IMR-90 (cell line): ENCODE measurements at regions not wholly inside any gene's neighbourhood (a gene's known extent, or its start where the extent isn't known, plus 50 kb on each side); places are given as distances from the start of the nearest gene placed in this dataset.

Experiments used
- ATAC-seq: fragments of 200-7000 bp; cut with Tn5 transposase; 2 replicates; pipeline ENCODE4 v1.9.1; 2020; ENCODE audit warnings: low read depth, mild to moderate bottlenecking, moderate library complexity
- BruUV-seq: library from RNA; stranded (reverse); fragments of 400-500 nt; replicated peaks from 2 replicates; lab custom pipeline; 2021; lab: Mats Ljungman, UMichigan
- CTCF ChIA-PET: fragments of 300-600 bp; formaldehyde crosslinking; extraction: SDS; loops from one replicate; lab custom pipeline; 2021; ENCODE audit warnings: antibody characterized with exemption; lab: Yijun Ruan, JAX
- POLR2A ChIA-PET: fragments of 300-600 bp; sonication (Branson Sonifier 250); formaldehyde crosslinking; loops from one replicate; lab custom pipeline; 2022; ENCODE audit warnings: antibody characterized with exemption; ENCODE audit not compliant: unreplicated experiment; lab: Charles Lee
- DNase-seq: peaks from one replicate; pipeline ENCODE4 v3.0.0; 2013
- H2AFZ ChIP-seq: replicated peaks from 2 replicates; pipeline ENCODE3; 2013; ENCODE audit warnings: low read length, mild to moderate bottlenecking; ENCODE audit not compliant: poor library complexity
- H2AK5ac ChIP-seq: 2 replicates; pipeline ENCODE4 v1.6.1; 2013; ENCODE audit warnings: low read depth, low read length, inconsistent platforms
- H2AK9ac ChIP-seq: replicated peaks from 2 replicates; pipeline ENCODE3; 2013; ENCODE audit warnings: mild to moderate bottlenecking, low read depth, low read length, moderate library complexity; ENCODE audit not compliant: poor library complexity
- H2BK120ac ChIP-seq: 2 replicates; pipeline ENCODE4 v1.6.1; 2013; ENCODE audit warnings: low read depth, low read length, inconsistent platforms
- H2BK15ac ChIP-seq: 3 replicates; pipeline ENCODE4 v1.6.1; 2013; ENCODE audit warnings: low read depth, low read length, inconsistent platforms
- H2BK20ac ChIP-seq: 2 replicates; pipeline ENCODE4 v1.6.1; 2013; ENCODE audit warnings: low read depth, mild to moderate bottlenecking, inconsistent platforms, low read length, moderate library complexity
- H2BK5ac ChIP-seq: 2 replicates; pipeline ENCODE4 v1.6.1; 2013; ENCODE audit warnings: mild to moderate bottlenecking, low read depth, low read length, inconsistent platforms; ENCODE audit not compliant: poor library complexity, severe bottlenecking
- H3K14ac ChIP-seq: replicated peaks from 2 replicates; pipeline ENCODE4 v1.6.1; 2013; ENCODE audit warnings: low read depth, low read length, inconsistent platforms
- H3K18ac ChIP-seq: 2 replicates; pipeline ENCODE4 v1.6.1; 2013; ENCODE audit warnings: low read depth, low read length, control low read depth
- H3K23ac ChIP-seq: 2 replicates; pipeline ENCODE4 v1.6.1; 2013; ENCODE audit warnings: low read depth, low read length, inconsistent platforms
- H3K27ac ChIP-seq: 2 replicates; pipeline ENCODE4 v1.5.1; 2013; ENCODE audit warnings: mild to moderate bottlenecking, control low read depth, low read length; ENCODE audit not compliant: insufficient read depth
- H3K27me3 ChIP-seq: 2 replicates; pipeline ENCODE4 v1.6.1; 2013; ENCODE audit warnings: low read length; ENCODE audit not compliant: control insufficient read depth, insufficient read depth
- H3K36me3 ChIP-seq: 2 replicates; pipeline ENCODE4 v1.6.1; 2013; ENCODE audit warnings: low read length, mixed read lengths; ENCODE audit not compliant: control insufficient read depth, insufficient read depth
- H3K4ac ChIP-seq: 2 replicates; pipeline ENCODE4 v1.6.1; 2013; ENCODE audit warnings: low read depth, low read length, inconsistent platforms
- H3K4me1 ChIP-seq: 2 replicates; pipeline ENCODE4 v1.6.1; 2013; ENCODE audit warnings: low read length, mixed read lengths; ENCODE audit not compliant: control insufficient read depth, insufficient read depth
- H3K4me2 ChIP-seq: 2 replicates; pipeline ENCODE4 v1.6.1; 2013; ENCODE audit warnings: low read depth, mild to moderate bottlenecking, control low read depth, low read length, moderate library complexity
- H3K4me3 ChIP-seq: 2 replicates; pipeline ENCODE4 v1.5.1; 2013; ENCODE audit warnings: low read depth, mild to moderate bottlenecking, control low read depth, low read length, moderate library complexity; ENCODE audit not compliant: insufficient read depth
- H3K56ac ChIP-seq: 2 replicates; pipeline ENCODE4 v1.6.1; 2013; ENCODE audit warnings: low read length, inconsistent platforms; ENCODE audit not compliant: insufficient read depth; ENCODE audit errors: extremely low read depth
- H3K79me1 ChIP-seq, 2 experiments: 2 replicates each; pipeline ENCODE4 v1.6.1; 2013; ENCODE audit warnings: low read length in 2 of 2, inconsistent platforms in 1 of 2, low read depth in 1 of 2
- H3K9ac ChIP-seq: 2 replicates; pipeline ENCODE4 v1.6.1; 2013; ENCODE audit warnings: low read depth, low read length, control low read depth
- H3K9me1 ChIP-seq: 2 replicates; pipeline ENCODE4 v1.6.1; 2013; ENCODE audit warnings: low read length, inconsistent platforms; ENCODE audit not compliant: insufficient read depth
- H3K9me3 ChIP-seq: 2 replicates; pipeline ENCODE4 v1.6.1; 2013; ENCODE audit warnings: low read length; ENCODE audit not compliant: control insufficient read depth, insufficient read depth
- H4K20me1 ChIP-seq: 2 replicates; pipeline ENCODE4 v1.6.1; 2013; ENCODE audit warnings: low read length, inconsistent platforms; ENCODE audit not compliant: insufficient read depth
- H4K5ac ChIP-seq: 2 replicates; pipeline ENCODE4 v1.6.1; 2013; ENCODE audit warnings: mild to moderate bottlenecking, low read depth, low read length, control low read depth
- H4K8ac ChIP-seq, 2 experiments: 2 replicates each; pipeline ENCODE4 v1.6.1; 2013; ENCODE audit warnings: low read depth in 2 of 2, low read length in 2 of 2, control low read depth in 1 of 2, inconsistent platforms in 1 of 2
- H4K91ac ChIP-seq: 2 replicates; pipeline ENCODE4 v1.6.1; 2013; ENCODE audit warnings: low read depth, low read length, inconsistent platforms; ENCODE audit not compliant: insufficient read depth
- BHLHE40 ChIP-seq: fragments of 150-350 bp; IDR thresholded peaks from 2 replicates; pipeline ENCODE4 v1.6.1; 2016; ENCODE audit warnings: mild to moderate bottlenecking, low read depth, low read length
- CEBPB ChIP-seq: IDR thresholded peaks from 2 replicates; pipeline ENCODE4 v1.6.1; 2012; ENCODE audit warnings: low read depth, low read length, improper control_type of control experiment
- ELK1 ChIP-seq: fragments of 150-350 bp; IDR thresholded peaks from 2 replicates; pipeline ENCODE4 v1.6.1; 2016; ENCODE audit warnings: low read depth, mild to moderate bottlenecking, low read length, moderate library complexity, borderline replicate concordance
- FOS ChIP-seq: fragments of 150-350 bp; IDR thresholded peaks from 2 replicates; pipeline ENCODE4 v1.6.1; 2016; ENCODE audit warnings: low read depth, low read length
- MAFK ChIP-seq: IDR thresholded peaks from 2 replicates; pipeline ENCODE4 v1.6.1; 2012; ENCODE audit warnings: low read depth, low read length, improper control_type of control experiment
- MAZ ChIP-seq: IDR thresholded peaks from 2 replicates; pipeline ENCODE4 v1.6.1; 2012; ENCODE audit warnings: low read depth, mild to moderate bottlenecking, low read length, improper control_type of control experiment, moderate library complexity, borderline replicate concordance
- MXI1 ChIP-seq: IDR thresholded peaks from 2 replicates; pipeline ENCODE4 v1.6.1; 2012; ENCODE audit warnings: low read depth, mild to moderate bottlenecking, low read length, moderate library complexity, borderline replicate concordance
- NFE2L2 ChIP-seq: fragments of 150-350 bp; IDR thresholded peaks from 2 replicates; pipeline ENCODE4 v1.6.1; 2016; ENCODE audit warnings: low read depth, mild to moderate bottlenecking, low read length
- RAD21 ChIP-seq: IDR thresholded peaks from 2 replicates; pipeline ENCODE4 v1.6.1; 2012; ENCODE audit warnings: low read length, improper control_type of control experiment
- RCOR1 ChIP-seq: IDR thresholded peaks from 2 replicates; pipeline ENCODE4 v1.6.1; 2012; ENCODE audit warnings: mild to moderate bottlenecking, low read length, improper control_type of control experiment; ENCODE audit not compliant: insufficient replicate concordance
- RFX5 ChIP-seq: IDR thresholded peaks from 2 replicates; pipeline ENCODE4 v1.8.0; 2012; ENCODE audit warnings: low read depth, mild to moderate bottlenecking, low read length, moderate library complexity
- SMC3 ChIP-seq: fragments of 150-350 bp; IDR thresholded peaks from 2 replicates; pipeline ENCODE4 v1.6.1; 2016; ENCODE audit warnings: low read depth, mild to moderate bottlenecking, antibody characterized with exemption, low read length, moderate library complexity
- USF2 ChIP-seq: fragments of 150-350 bp; IDR thresholded peaks from 2 replicates; pipeline ENCODE4 v1.6.1; 2017; ENCODE audit warnings: mild to moderate bottlenecking, antibody characterized with exemption, low read length, low read depth
- WGBS, 2 experiments: methylation state at CpG; one replicate each; pipeline versions ENCODE4 v1.1.5 to v1.1.7; 2013; ENCODE audit warnings: missing lambda C conversion rate in 2 of 2; ENCODE audit not compliant: insufficient read length in 1 of 2; ENCODE audit errors: extremely low coverage in 2 of 2; 5-methylcytosine and 5-hydroxymethylcytosine counted together
- dilution Hi-C: fragments of 300-500 bp; cut with HindIII; formaldehyde crosslinking; loops from one replicate; pipeline ENCODE4 v1.14.3; 2018; ENCODE audit warnings: low sequenced_read_pairs; ENCODE audit not compliant: unreplicated experiment
- in situ Hi-C: fragments of 300-500 bp; cut with MboI; formaldehyde crosslinking; loops from 3 replicates; pipeline ENCODE4 v1.14.3; 2019; ENCODE audit warnings: low sequenced_read_pairs, inconsistent platforms, mixed read lengths
- intact Hi-C: fragments of 100-400 bp; cut with micrococcal nuclease; formaldehyde crosslinking; loops from 2 replicates; pipeline ENCODE4 v1.10.0; 2022

GRCh38 chr13:40119852-40120251, 464.4 kb downstream of the COG6 start:
- Histone ChIP-seq H3K9me1 (no peaks in the 10 kb centered on the region), H4K91ac (no peak overlapping the region), H3K79me1 (no peaks in the 10 kb centered on the region), H3K23ac (no peak overlapping the region), H3K4me3 (no peak overlapping the region), H3K14ac (no peak overlapping the region), H3K27me3 (no peaks in the 10 kb centered on the region), H3K9me3 (no peaks in the 10 kb centered on the region; the same call in 1 of the 2 replicates), H2BK20ac (no peak overlapping the region), H3K4ac (no peak overlapping the region), H3K27ac (no peak overlapping the region), H2AK5ac (no peak overlapping the region), H2AK9ac (no peak overlapping the region), H2BK5ac (no peak overlapping the region), H3K9ac (no peak overlapping the region), H3K56ac (no peak overlapping the region), H4K5ac (no peak overlapping the region), H2AFZ (no peak overlapping the region), H3K4me2 (no peak overlapping the region), H2BK15ac (no peak overlapping the region), H4K20me1 (no peaks in the 10 kb centered on the region), H3K4me1 (no peaks in the 10 kb centered on the region), H4K8ac (no peak overlapping the region), H2BK120ac (no peak overlapping the region), H3K36me3 (no peaks in the 10 kb centered on the region), H3K18ac (no peak overlapping the region)
- CTCF ChIA-PET = no interaction called here
- TF ChIP-seq FOS (no peak), NFE2L2 (no peak), USF2 (no peak), CEBPB (no peak), RAD21 (no peak), RCOR1 (no peak), BHLHE40 (no peak), ELK1 (no peak), MAZ (no peak), RFX5 (no peak), MAFK (no peak), SMC3 (no peak), MXI1 (no peak)
- BruUV-seq = no TSS peak
- ATAC-seq (no peak), DNase-seq (no peak)
- dilution Hi-C loops (no loop called here), in situ Hi-C loops (no loop called here), intact Hi-C loops (no loop called here)
- WGBS, 2 experiments = no CpG with 5 or more reads among the region's 1 CpG
- POLR2A ChIA-PET = no interaction called here
